Suppressor macrophage treated with lipopolysaccharide for 4 hours (primary cell): ENCODE measurements at regions not wholly inside any gene's neighbourhood (a gene's known extent, or its start where the extent isn't known, plus 50 kb on each side); places are given as distances from the start of the nearest gene placed in this dataset.
A peak's percentile ranks its signal among the peaks of the same experiment; 100 is the strongest.
"Not testable (repeated sequence)": the region's sequence is repeated elsewhere in the genome, so short reads cannot be mapped to it uniquely, and the experiment has no call there.

Experiments used
- DNase-seq: peaks from one replicate; pipeline ENCODE4 v3.0.0-alpha.2; 2020

DNA sequence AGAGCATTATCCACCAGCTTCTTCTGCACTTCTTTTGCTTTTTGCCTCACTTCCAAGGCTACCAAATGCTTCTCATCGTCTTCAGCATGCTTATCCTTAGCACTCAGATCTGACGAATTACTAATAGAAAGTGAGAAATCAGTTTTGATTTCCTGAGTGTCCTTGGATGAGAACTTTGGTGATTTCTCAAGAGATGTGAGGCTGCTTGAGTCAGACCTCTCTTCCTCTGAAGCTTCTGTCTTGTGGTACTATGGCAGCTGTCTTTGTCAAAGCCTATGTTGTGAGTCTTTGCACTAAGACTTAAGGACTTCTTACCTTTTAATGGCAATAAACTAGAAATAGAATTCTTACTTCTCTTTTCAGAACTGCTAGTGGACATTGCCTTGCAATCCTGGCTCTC lies 169.9 kb downstream of the CPE start:
- no peak for DNase-seq

DNA sequence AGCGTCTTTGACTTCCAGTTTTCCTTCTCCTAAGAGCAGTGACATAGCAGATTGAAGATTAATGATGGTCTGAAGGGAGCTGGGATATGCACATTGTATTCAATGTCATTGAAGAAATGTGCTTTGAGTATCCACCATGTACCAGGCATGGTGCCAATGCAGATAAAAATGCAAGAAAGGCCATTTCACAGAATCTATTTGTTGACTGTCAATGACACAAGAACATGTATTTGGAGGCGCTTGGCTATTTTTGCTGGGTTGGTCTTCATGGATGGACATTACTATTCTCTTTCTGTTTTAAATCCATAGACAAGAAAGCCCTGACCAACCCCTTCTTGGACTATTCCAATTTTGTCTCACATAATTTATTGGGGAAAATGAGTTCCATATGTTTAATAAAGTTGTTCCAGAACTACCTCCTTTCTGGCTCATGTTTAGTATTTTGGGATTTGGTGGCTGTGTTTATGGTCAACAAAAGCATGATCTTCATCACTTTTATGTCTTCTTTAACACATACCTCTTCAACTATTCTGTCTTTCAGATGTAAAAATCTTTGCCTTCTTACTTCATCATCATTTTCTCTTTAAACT lies 174.5 kb downstream of the CPE start:
- no peak for DNase-seq

DNA sequence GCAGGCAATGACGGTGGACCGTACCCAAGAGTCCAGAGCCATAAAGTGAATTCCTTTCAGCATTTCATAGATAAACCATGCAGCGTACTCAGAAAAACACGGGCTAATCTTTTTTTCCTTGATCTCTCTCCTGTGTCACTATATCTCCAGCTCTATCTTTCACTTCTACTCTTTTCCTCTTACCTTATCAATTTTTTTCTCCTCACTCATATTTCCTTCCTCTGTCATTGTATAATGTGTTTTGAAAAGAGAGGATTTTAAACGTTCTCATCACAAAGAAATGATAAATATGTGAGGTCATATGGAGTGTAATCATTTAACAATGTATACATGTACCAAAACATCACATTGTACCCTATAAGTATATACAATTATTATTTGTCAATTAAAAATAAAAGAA lies 176.5 kb downstream of the CPE start:
- no peak for DNase-seq

DNA sequence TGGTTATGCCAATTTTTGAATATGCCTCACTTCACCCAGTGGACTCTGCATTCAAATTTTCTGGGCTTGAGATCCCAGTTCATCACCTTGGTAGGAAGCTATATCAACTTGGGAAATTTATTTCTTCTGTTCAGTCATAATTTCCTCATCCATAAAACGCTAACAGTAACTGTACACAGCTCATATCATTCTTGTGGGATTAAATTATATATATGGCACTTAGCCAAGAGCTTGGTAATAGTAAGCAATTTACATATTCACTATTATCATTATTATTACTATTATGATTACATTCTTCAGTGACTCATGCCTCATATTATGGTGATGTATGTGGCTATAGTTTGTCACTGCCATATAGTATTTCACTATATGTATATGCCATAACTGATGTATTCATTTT lies 177.6 kb downstream of the CPE start:
- DNase-seq = no peak

DNA sequence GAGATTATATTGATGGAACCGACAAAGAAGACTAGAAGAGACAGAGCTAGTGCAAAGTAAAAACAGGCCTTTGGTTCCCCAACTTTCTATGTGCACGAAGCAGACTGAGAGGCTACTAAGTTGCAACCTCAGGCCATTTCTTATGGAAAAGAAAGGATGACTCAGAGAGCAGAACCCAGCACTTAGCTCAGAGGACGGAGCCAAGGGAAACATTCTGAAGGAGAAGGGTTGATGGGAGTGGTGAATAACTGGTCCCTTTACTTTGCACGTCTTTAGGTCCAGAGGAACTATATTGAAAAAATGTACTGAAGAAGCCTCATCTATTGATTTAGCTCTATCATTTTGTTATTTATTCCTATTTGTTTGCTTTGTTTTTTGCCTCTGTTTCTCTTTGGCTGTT lies 182.1 kb downstream of the CPE start:
- no peak for DNase-seq

DNA sequence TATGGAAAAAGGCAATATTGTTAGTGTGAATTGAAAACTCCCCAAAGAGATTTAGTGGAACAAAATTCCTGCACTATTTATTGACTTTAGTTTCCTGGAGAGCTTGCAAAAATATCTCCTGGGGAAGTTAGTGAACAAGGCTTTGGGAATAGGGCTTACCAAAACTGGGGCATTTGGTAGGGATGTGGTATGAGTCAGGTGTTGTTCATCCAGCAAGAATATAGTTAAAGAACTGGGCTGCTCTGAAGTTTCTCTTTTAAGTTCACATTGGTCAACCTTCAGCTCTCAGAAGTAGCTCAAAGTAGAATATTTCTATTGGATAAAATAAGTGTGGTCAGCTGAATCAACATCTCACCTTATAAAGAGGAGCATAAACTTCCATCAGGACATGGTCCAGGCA lies 185.0 kb downstream of the CPE start:
- no peak for DNase-seq

DNA sequence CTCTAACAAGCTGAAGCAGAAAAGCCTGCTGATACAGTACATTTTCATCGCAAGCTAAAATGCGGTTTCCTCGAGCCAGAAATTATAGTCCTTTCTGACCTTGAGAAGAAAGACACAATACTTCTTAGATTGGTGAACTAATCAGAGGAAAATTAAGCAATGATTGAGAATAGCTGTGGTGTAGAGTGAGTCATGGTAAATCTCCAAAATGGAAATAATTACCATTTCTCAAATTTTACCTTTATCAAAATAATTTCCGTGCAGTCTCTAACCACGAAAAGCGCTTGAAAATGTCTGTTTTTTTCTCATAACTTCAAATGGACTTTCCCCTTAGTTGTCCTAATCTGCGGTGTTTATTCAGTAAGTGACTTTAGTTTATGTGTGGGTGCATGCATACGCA lies 190.2 kb downstream of the CPE start:
- DNase-seq = no peak

DNA sequence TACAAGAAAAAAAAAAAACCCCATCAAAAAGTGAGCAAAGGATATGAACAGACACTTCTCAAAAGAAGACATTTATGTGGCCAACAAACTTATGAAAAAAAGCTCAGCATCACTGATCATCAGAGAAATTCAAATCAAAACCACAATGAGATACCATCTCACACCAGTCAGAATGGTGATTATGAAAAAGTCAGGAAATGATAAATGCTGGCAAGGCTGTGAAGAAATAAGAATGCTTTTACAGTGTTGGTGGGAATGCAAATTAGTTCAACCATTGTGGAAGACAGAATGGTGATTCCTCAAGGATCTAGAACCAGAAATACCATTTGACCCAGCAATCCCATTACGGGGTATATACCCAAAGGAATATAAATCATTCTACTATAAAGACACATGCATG lies 192.7 kb downstream of the CPE start:
- DNase-seq = not testable (repeated sequence)

DNA sequence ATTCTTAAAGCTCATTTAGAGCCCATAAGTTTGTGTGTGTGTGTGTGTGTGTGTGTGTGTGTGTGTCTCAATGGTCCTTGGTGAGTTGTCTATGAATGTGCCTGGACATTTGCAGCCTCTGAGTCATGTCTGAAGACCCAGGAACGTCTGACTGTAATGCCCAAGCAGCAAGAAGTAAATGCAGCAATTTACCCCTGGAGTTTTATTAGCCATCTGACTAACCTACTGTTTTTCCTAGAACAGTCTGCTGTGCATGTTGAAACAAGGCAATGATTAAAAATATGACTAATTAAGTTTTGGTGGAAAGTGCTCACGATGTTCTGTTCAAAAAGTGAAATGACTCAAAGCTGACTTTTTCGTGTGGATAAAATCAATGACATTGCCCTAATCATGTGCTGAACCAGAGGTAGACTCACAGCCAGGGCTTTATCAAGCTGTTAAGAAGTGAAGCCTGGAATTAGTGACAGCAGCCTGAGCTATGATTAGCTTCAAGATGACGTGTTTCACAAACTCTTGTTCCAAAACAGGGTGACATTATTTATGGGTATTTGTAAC lies 201.6 kb downstream of the CPE start:
- peak; percentile 0 for DNase-seq

DNA sequence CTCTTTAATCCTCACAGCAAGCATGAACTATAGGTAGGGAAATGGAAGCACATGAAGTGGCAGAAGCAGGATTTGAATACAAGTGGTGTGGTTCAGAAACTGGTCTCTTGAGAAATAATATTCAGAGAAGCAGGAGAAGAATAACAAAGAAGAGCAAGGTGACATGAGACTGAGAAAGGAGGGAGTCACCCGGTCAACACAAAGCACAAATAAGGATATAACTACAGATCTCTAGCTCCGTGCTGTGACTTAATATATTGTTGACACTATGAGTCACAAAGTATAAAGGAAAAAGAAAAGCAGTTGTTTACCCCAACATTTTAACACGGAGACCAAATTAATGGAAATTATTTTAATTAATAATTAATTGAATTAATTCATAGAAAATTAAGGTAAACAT lies 204.5 kb downstream of the CPE start:
- DNase-seq = no peak

DNA sequence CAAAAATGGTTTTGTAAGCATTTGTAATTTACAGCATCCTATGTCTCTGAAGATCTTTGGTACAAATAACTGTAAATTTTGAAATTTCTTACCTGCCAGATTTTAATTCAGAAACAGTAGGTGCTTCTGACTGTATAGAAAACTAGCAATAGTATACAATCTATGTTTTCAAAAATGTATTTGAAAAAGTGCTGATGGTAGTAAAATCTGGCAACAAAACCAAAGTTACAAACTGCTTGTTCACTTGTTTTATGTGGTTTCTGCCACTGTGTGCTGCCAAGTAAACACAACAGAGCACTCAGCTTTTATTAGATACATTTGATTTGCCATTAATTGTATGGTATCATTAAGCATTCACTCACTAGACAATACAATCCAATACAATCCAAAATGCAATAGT lies 206.1 kb downstream of the CPE start:
- DNase-seq = no peak

DNA sequence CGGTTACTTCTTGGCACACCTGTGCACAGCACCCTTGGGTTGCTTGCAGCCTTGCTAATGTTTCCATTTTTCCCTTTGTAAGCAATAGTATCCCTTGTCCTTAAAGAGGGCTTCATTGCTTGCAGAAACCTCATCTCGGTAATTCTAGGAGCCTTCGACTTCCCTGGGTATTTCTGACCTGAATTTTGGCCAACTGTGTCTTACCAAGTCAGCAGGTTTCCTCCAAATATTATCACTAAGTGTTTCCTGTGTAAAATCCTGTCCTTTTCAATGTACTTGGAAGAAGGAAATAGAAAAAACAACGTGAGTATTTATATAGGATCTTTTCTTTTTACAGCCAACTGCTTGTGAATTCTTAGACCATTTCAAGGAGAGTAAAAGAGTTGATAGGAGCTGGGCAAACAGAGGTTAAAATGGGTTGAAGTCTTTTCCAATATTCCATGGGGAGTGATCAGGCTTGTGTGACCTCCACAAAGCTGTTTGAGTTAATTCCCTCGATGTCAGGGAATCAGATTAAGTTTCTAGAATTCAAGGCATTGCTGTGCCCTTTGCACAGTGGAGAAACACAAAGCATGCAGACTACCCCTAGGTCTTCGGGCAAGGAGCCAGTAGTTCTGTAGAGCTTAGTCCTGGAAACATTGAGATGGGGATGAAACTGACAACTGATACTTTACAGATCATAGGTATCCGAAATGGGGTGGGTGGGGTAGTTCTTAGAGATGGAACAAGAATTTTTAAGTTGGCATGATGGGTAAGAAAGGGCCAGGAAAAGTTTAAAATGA lies 209.9 kb downstream of the CPE start:
- no peak for DNase-seq

DNA sequence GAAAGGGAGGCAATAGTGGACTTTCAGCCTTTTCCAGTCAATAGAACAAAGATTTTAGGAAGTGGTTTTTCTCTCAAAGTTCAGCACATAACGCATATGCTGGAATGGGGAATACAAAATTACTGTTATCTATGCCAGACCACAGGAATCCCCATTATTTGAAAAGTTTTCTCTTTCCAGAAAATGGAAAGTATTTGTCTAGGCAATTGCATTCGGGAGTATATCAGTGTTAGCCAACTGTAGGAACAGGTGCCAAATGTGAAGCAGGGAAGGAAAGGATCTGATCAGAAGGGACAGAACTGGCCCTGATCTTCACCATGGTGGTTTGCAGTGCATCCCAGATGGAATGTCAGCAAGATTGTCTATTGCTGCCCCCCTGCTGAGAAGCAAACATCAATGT lies 213.6 kb downstream of the CPE start:
- no peak for DNase-seq

DNA sequence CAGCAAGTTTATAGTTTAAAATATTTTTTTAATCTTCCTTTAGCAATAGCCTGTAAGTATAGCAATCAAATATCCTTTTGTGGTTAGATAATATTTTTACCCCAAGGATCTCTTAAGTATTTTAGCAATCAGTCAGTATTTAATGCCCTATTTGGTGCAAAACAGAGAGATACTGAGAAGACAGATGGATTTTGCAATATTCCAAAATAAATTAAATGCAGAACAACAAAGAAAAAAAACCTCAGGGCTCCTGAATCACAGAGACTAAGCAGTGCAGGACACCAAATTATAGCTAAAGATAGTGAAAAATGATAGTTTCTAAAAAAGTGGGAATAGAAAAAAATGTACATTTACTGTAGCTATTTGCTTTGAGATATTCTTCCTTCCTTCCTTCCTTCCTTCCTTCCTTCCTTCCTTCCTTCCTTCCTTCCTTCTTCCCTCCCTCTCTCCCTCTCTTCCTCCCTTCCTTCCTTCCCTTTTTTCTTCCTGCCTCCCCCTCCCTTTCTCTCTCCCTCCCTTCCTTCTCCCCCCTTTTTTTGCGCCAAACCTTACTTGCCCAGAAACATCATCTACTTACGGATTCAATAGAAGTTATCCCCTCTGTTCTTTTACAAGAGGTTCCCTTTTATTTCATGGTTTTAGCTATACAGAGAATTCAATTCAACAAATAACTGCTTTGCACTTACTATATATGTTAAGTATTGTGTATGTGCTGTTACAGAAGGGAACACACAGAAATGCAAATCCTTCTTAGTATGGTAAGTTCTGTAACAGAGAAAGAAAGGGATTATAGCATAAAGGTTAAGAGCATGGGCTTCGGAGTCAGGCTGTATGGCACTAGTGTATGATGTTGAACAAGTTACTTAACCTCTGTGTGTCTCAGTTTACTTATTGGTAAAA lies 219.0 kb downstream of the CPE start:
- DNase-seq = no peak

DNA sequence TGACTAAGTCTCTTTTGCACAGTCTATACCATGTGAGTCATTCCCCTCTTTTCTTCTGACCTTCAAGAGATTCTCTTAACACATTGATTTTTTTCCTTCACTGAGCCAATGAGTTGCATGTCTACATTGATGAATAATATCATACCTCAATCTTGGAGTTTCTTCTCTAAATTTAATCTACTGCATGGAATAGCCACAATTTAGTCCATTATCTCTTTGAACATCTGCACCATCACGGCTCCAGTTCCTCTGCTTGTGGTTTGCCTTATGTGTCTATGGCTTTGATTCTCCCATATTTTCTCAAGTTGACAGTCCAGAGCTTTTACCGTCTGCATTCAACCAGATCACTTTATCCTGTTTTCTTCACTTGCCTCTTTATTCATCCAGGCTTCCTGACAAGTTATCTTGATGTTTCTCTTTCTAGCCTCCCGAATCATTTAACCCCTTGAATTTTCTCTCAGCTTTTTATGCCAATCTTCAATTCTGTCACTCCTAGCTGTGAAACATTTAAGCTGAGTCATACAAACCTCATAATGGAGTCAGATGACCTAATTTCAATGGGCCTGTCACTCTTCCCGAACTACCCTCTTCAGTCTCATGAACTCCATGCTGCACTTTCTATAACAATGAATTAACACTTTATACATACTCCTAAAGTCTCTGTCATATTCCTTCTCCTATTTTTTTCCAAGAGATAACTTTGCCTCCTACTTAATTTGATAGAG lies 222.3 kb downstream of the CPE start:
- DNase-seq = no peak

DNA sequence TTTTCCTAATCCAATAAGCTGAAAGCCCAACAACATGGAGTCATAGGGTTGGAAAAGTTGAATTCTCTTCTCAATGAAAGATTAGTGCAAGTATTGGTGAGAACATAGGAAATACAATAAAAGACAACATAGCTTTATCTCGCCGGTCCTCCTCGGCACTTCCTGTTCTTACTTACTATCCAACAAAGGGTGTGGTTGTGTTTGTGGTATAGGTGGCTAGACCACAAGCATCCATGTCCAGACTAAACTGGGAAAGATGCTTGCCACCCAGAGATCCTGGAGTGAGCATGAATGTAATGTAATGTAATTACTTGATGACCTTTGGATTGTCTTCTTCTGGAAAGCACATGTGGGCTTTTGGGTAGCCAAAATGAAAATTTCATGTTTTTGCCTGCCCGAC lies 223.8 kb downstream of the CPE start:
- DNase-seq = no peak

DNA sequence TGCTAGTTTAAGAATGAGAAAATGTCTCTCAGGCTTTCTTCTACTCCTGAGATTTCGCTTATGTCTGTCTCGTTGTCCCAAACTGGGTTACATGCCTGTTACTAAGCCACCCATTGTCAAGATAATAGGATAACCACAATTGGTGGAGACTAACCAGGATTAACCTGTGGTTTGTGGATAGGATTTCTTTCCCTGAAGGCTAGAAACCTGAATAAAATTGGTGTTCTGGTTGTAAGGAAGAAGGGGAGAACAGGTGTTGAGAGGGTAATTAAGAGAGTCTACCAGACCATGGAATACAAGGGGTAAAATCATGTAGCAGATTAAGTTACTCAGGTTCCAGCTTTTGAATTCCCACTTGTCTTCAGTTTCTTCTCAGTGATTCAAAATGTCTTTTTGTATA lies 225.4 kb downstream of the CPE start:
- DNase-seq = no peak

DNA sequence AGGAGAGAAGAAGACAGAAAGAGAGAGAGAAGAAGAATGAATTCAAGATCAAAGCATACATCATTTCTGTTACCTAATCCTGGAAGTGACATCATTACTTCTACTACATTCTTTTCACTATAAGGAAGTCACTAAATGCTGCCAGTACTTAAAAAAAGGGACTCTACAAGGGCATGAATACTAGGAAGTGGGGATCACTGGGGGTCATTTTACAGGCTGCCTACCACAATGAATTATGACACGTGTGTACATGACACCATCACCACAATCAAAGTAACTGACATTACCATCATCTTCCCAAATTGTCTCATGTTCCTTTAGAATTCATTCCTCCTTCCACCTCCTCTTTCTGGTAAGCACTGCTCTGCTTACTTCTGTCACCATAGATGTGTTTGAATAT lies 227.0 kb downstream of the CPE start:
- no peak for DNase-seq

DNA sequence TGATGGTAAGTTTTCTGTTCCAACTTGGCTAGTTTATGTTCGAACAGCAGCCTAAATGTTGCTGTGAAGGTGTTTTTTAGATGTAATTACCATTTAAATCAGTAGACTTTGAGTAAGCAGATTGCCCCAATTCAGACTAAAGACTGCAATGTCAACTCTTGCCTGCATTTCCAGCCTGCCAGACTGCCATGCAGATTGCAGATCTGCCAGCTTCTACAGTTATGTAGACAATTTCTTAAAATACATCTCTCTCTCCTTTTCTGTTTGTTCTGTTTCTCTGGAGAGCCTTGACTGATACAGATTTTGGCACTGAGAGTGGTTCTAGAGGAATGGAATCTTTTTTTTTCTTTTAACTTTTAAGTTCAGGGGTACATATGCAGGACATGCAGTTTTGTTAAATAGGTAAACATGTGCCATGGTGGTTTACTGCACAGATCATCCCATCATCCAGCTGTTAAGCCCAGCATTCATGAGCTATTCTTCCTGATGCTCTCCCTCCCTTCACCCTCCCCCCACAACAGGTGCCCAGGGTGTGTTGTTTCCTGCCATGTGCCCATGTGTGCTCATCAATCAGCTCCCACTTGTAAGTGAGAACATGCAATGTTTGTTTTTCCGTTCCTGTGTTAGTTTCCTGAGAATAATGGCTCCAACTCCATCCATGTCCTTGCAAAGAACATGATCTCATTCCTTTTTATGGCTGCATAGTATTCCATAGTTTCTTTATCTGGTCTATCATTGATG lies 227.8 kb downstream of the CPE start:
- DNase-seq = no peak

DNA sequence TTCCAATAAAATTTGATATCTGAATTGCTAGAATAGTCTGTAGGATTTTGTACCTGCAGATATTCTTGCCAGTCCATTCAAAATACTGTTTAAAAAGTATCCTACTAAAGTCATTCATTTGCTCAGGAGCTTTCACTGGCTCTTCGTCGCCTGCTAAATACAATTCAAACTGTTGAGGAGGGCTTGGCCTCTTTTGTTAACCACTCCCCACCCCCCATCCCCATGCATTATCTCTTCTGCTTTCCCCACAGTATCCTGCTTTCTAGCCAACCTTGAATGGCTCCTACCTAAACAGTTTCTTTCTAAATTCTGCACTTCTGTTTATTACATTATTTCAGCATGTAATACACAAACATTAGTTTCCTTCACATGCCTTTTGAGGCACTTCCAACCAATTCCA lies 230.8 kb downstream of the CPE start:
- no peak for DNase-seq

DNA sequence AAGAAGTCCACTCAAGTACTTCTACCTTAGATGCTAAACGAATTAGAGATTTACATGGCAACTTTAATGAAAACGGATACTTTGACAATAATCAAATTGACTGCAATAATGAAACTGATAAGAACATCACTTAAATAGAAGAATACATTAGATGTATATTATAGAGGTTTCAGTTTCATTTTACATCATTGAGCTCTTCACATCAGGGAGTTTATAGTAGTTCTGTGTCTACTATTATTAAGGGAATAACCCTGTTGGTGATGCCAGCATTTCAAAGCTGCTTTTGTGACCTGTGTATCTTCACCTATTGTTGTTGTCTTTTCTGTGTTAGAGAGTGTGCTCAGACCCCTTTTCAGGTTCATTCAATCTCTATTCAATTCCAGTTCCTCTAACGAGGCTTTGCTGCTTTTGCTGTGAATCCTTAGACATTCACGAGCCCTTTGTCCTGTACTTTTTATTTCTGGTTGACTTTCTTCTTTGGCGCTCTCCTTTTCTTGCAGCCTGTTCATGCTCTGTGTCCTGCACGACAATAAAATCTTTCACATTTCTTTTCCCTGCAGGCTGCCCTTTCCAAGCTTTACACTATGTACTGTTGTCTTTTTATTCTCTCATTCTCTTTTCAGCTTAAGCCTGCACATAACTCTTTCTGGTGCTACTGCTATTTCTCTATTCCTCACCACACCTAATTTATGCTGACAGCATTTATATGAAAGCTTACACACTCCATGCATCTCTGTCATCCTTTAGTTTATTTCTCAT lies 232.1 kb downstream of the CPE start:
- peak; percentile 4 for DNase-seq
